Retinal pigment epithelial cell (primary cell): ENCODE measurements at regions not wholly inside any gene's neighbourhood (a gene's known extent, or its start where the extent isn't known, plus 50 kb on each side); places are given as distances from the start of the nearest gene placed in this dataset.

Source experiments
- DNase-seq: peaks from one replicate; pipeline ENCODE4 v3.0.0-alpha.2; 2010; ENCODE audit warnings: low read depth
- H3K4me3 ChIP-seq: 2 replicates; pipeline ENCODE4 v1.5.1; 2011; ENCODE audit warnings: mild to moderate bottlenecking, low read length, control low read depth, moderate library complexity
- TF ChIP-seq, protein P1 (sequence below): conservative IDR thresholded peaks from 2 replicates; pipeline ENCODE4 v1.5.1; 2011; ENCODE audit warnings: low read depth, low read length, control low read depth, inconsistent platforms

DNA sequence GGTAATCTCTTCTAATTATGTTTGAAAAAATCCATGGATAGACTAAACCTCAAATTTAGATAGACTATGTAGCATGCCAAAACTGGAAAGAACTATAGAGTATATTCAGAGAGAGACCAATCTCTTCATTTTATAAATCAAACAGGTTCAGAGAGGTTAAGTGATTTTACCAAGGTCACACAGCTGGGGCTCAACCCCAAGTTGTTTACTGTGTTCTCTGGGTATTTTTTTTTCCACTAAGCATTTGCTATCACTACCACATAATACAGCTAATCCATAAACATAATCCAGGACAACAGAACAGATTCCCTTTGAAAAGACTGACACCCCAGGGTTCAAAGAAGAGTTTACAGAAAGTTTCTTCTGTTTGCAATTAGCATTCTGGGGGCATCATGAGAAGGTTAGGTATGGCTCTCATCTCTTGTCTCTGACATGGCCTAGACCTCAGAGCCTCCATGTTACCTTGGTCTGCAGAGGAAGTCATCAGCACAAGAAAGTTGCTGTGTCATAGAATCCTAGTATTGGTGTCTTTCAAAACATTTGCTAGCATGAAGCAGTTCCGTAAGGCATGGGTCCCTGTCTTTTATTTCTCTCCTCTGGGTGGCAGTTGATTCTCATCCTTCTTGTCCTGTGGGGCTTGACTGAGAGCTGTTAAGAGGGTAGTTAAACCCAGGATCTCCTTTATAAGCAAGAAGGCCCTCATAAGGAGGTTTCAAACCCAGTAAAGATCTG is 94.5 kb upstream of the HSD17B12 start:
- TF ChIP-seq, protein P1, sequence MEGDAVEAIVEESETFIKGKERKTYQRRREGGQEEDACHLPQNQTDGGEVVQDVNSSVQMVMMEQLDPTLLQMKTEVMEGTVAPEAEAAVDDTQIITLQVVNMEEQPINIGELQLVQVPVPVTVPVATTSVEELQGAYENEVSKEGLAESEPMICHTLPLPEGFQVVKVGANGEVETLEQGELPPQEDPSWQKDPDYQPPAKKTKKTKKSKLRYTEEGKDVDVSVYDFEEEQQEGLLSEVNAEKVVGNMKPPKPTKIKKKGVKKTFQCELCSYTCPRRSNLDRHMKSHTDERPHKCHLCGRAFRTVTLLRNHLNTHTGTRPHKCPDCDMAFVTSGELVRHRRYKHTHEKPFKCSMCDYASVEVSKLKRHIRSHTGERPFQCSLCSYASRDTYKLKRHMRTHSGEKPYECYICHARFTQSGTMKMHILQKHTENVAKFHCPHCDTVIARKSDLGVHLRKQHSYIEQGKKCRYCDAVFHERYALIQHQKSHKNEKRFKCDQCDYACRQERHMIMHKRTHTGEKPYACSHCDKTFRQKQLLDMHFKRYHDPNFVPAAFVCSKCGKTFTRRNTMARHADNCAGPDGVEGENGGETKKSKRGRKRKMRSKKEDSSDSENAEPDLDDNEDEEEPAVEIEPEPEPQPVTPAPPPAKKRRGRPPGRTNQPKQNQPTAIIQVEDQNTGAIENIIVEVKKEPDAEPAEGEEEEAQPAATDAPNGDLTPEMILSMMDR: no peak
- H3K4me3 ChIP-seq: no peak overlapping the region
- no peak for DNase-seq

DNA sequence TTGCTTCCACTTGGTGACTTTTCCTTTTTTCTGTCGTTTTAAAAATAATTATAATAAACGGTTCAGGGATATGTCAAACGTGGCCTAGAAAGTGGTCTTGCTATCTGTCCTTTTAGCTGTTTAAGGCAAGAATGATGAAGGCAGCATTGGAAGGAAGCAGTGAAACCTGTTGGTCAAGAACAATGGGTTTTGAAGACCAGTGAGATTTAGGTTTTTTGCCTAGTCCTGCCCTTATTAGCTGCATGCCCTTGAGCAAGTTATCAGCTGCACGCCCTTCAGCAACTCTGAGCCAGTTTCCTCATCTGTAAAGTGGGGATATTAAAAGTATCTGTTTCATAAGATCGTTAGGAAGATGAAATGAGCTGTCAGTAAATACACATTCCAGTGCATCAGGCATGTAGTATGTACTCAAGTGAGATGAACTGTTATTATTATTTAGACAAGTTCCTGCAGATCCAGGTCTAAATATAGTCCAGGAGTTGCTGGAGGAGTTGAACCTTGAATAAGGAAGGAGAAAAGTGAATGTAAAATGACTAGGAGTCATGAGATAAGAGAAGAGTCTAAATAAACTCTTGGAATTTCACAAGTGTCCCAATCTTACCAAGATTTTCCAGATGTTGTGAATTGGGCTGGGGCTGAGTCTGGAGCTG is 90.8 kb upstream of the HSD17B12 start:
- no peak overlapping the region for H3K4me3 ChIP-seq
- DNase-seq: no peak
- TF ChIP-seq, protein P1: no peak

DNA sequence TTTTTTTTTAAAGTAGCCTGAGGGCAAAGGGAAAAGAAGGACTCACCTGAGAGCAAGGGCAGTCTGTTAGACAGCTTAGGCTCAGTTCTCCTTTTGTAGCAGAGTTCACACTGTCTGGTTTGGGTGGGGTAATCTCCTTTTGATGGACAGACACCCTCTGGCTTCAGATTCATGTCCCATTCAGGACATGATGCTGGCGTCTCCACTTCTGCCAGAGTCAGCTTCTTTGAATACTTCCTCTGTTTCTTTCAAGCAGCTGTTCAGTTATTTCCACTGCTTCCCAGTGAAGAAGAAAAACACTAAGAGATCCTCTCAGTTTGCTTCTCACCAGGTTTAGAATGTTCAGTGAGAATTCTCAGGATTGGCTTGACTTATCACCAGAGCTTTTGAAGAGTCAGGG is 79.0 kb upstream of the HSD17B12 start:
- DNase-seq: no peak
- TF ChIP-seq, protein P1: no peak
- no peak overlapping the region for H3K4me3 ChIP-seq

DNA sequence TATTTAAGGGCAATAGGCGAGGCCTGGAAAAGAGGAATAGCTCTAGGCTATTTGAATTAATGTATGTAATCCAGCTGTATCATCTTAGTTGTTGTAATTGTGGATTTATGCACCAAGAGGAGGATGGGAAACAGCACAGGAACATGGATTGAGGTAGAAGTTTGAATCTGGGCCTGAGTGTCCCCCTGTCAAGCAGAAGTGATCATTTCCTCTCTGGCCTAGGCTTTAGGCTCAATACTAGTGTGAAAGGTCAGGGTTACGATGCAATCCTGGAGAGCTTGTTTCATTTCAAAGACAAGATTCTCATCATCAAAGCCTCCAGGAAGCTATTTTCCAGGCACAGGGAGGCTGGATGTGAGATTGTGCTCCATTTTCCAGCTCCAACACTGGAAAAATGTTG is 77.9 kb upstream of the HSD17B12 start:
- H3K4me3 ChIP-seq: no peak overlapping the region
- TF ChIP-seq, protein P1: no peak
- DNase-seq: no peak

DNA sequence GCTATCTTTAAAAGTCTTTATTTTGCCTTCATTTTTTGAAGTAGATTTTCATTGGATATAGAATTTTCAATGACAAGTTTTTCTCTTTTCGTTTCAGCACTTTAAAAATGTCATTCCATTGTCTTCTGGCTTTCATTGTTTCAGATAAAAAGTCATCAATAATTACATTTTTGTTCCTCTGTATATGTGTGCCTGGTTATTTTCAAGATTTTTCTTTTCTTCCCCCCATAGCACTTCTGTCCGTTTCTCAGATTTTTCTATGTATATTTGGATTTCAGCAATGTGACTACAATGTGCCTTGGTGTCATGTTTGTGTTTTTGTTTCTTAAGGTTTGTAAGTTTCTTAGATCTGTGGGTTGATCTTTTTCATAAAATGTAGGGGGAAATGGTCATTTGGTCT is 66.3 kb upstream of the HSD17B12 start:
- TF ChIP-seq, protein P1: no peak
- no peak for DNase-seq
- no peak overlapping the region for H3K4me3 ChIP-seq

DNA sequence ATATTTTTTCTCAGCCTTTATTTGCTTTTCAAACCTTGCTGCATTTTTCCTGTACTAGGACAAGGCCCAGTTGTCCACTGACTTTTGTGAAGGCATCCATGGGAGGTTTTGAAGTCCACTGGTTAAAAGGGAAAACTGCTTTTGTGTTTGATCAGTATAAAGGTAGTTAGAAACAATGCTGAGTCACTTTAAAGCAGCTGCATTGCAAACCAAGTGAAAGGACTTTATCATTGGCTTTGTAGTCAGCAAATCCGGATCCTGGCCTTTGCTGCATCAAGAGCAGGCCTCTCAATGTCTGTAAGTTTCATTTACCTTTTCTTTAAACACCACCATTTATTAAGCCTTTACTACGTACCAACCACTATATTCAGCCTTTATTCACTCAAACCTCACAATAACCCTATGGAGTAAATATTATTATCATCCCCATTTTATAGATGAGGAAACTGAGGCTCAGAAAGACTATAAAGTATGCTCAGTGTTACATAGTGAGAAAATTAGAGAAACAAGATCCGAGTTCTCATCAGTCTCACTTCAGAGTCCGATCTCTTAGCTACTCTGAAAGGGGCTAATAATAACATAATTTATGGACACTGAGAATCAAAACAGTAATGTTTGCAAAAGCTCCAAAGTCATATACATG is 60.6 kb upstream of the HSD17B12 start:
- no peak for DNase-seq
- TF ChIP-seq, protein P1: no peak
- no peak overlapping the region for H3K4me3 ChIP-seq
